GM20000 (cell line): ENCODE measurements at regions not wholly inside any gene's neighbourhood (a gene's known extent, or its start where the extent isn't known, plus 50 kb on each side); places are given as distances from the start of the nearest gene placed in this dataset.
A peak's percentile ranks its signal among the peaks of the same experiment; 100 is the strongest.

Experiments used
- DNase-seq: peaks from one replicate; pipeline ENCODE4 v3.0.0; 2012; ENCODE audit warnings: low spot score
- TF ChIP-seq, protein P1 (sequence below): IDR thresholded peaks from 2 replicates; pipeline ENCODE4 v1.5.1; 2012; ENCODE audit warnings: mild to moderate bottlenecking, control low read depth; ENCODE audit errors: extremely low read depth, missing control alignments

DNA sequence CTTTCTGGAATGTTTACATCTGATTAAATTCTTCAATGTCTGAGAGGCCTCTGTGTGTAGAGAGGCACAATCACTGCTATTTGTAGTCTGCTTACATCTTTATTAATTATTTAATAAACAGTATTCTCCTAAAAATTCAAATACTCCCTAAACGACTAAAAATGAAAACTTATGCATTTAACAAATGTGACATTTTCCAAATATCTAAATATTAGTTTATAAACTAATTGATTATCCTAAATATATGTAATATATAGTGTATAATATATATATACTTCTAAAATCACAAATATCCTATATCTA lies 57.7 kb upstream of the ZBED3 start:
- no peak for DNase-seq
- TF ChIP-seq, protein P1, sequence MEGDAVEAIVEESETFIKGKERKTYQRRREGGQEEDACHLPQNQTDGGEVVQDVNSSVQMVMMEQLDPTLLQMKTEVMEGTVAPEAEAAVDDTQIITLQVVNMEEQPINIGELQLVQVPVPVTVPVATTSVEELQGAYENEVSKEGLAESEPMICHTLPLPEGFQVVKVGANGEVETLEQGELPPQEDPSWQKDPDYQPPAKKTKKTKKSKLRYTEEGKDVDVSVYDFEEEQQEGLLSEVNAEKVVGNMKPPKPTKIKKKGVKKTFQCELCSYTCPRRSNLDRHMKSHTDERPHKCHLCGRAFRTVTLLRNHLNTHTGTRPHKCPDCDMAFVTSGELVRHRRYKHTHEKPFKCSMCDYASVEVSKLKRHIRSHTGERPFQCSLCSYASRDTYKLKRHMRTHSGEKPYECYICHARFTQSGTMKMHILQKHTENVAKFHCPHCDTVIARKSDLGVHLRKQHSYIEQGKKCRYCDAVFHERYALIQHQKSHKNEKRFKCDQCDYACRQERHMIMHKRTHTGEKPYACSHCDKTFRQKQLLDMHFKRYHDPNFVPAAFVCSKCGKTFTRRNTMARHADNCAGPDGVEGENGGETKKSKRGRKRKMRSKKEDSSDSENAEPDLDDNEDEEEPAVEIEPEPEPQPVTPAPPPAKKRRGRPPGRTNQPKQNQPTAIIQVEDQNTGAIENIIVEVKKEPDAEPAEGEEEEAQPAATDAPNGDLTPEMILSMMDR = no peak

DNA sequence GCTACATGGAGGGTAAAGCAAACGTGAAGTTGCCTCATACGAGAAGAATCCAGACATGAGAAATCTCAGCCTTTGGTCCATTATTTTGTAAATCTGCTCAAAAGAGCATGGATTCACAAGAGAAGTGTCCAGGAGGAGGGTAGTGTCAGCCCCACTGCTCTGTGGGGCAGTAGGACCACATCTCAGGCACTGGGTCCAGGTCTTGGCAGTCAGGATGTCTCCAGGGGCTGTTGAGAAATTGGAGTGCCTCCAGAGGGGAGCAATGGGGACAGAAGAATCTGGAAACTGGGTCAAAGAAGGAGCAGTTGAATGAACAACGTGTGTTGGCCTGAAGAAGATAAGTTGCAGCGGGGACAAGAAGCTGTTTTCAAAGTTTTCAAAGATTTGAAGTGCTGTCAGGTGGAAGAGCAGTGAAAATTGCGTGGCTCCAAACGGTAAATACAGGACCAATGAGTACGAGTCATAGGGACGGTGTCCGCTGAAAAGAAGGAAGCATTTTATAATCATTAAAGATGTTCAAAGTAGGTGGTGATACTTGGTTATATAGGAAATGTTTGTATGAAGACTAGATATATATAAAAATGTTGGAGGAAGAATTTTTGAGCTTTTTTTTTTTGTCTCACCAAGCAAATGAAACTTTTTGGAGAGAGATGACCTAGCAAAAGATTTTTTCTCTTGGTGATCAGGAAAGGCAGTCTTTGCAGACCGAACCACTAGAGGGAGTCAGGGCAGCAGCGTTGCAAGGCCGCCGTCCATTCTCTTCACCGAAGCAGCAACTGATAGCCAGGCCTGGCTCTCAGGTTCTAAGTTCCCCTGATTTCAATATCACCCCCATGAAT lies 57.1 kb upstream of the ZBED3 start:
- peak; percentile 62 for DNase-seq
- TF ChIP-seq, protein P1 = peak; percentile 86

DNA sequence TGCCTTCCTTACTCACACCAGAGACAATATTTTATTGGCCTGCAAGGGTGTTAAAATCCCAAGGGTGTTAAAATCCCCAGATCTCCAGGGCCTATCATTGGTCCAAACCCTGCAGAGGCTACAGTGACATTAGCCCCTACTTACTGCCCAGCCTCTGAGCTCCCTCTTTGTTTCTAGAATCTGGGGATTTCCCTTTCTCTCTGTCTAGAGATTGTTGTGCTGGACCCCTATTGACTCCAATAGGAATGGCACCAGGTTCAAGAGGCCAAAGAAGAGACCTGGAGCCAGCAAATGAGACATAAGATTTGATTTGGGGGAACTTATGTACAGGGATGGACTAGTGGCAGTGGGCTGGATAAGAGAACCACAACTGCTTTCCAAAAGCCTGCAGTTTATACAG lies 53.3 kb upstream of the ZBED3 start:
- DNase-seq = no peak
- TF ChIP-seq, protein P1 = no peak

DNA sequence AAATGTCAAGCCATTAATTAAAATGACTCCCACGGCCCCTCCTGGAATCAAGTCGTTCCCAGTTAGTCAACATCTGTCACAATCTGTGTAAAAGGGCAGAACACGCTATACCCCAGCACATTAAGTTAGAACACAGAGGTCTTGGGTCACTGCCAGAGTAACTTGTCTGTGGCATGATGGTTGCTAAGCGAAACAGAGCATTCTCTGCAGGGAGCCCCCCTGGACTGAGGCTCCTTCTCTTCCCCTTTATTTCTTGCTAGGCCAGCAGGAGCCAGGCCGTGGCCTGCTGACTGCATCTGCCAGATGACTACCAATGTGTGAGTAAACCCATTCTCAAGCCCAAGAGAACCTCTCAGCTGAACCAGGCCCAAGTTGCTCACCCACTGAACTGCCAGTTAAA lies 51.9 kb upstream of the ZBED3 start:
- TF ChIP-seq, protein P1 = no peak
- no peak for DNase-seq
